Panc1 (cell line): ENCODE measurements at regions not wholly inside any gene's neighbourhood (a gene's known extent, or its start where the extent isn't known, plus 50 kb on each side); places are given as distances from the start of the nearest gene placed in this dataset.

Experiments
- ATAC-seq: fragments of 200-7000 bp; cut with Tn5 transposase; 2 replicates; pipeline ENCODE4 v1.9.1; 2020; ENCODE audit warnings: mild to moderate bottlenecking, moderate library complexity
- BruUV-seq: library from RNA; stranded (reverse); fragments of 400-500 nt; replicated peaks from 2 replicates; lab custom pipeline; 2021; lab: Mats Ljungman, UMichigan
- CTCF ChIA-PET: fragments of 300-600 bp; sonication (Branson Sonifier 250); formaldehyde crosslinking; loops from one replicate; lab custom pipeline; 2022; ENCODE audit warnings: antibody characterized with exemption; lab: Charles Lee
- POLR2A ChIA-PET: fragments of 300-600 bp; sonication (Branson Sonifier 250); formaldehyde crosslinking; loops from one replicate; lab custom pipeline; 2022; ENCODE audit warnings: antibody characterized with exemption; lab: Charles Lee
- DNase-seq: peaks from one replicate; pipeline ENCODE4 v3.0.0-alpha.2; 2010; ENCODE audit warnings: low read depth, low spot score
- H3K27ac ChIP-seq: 2 replicates; pipeline ENCODE4 v1.5.1; 2011; ENCODE audit warnings: mild to moderate bottlenecking, low read length, inconsistent platforms
- H3K27me3 ChIP-seq: fragments of 200-500 bp; sonication (Bioruptor generic); 2 replicates; pipeline ENCODE4 v1.6.0; 2014; ENCODE audit warnings: low read length, inconsistent platforms; ENCODE audit not compliant: control insufficient read depth, insufficient read depth
- H3K36me3 ChIP-seq: fragments of 200-500 bp; sonication (Bioruptor generic); 2 replicates; pipeline ENCODE4 v1.5.1; 2014; ENCODE audit warnings: inconsistent platforms, mild to moderate bottlenecking, low read length, moderate library complexity; ENCODE audit not compliant: control insufficient read depth, insufficient read depth
- H3K4me1 ChIP-seq: 2 replicates; pipeline ENCODE4 v1.5.1; 2011; ENCODE audit warnings: inconsistent platforms, mild to moderate bottlenecking, low read length, moderate library complexity; ENCODE audit not compliant: control insufficient read depth, insufficient read depth
- H3K4me3 ChIP-seq, 2 experiments: 2 replicates each; pipeline ENCODE4 v1.5.1; 2011 to 2012; ENCODE audit warnings: low read depth in 2 of 2, low read length in 2 of 2, mild to moderate bottlenecking in 2 of 2, inconsistent platforms in 1 of 2, moderate library complexity in 1 of 2
- H3K9me3 ChIP-seq: fragments of 200-500 bp; sonication (Bioruptor generic); 2 replicates; pipeline ENCODE4 v1.5.1; 2014; ENCODE audit warnings: low read depth, mild to moderate bottlenecking, inconsistent platforms, low read length, moderate library complexity; ENCODE audit not compliant: control insufficient read depth, insufficient read depth
- CTCF ChIP-seq: fragments of 450-650 bp; IDR thresholded peaks from 2 replicates; pipeline ENCODE4 v1.5.1; 2017; ENCODE audit warnings: mild to moderate bottlenecking
- POLR2AphosphoS5 ChIP-seq: IDR thresholded peaks from 2 replicates; pipeline ENCODE4 v1.6.1; 2012; ENCODE audit warnings: mild to moderate bottlenecking, low read depth, low read length, moderate library complexity
- SIN3A ChIP-seq: IDR thresholded peaks from 2 replicates; pipeline ENCODE4 v1.6.1; 2012; ENCODE audit warnings: low read depth, mild to moderate bottlenecking, low read length, moderate library complexity, borderline replicate concordance; ENCODE audit not compliant: insufficient read depth
- TCF7L2 ChIP-seq: IDR thresholded peaks from 2 replicates; pipeline ENCODE4 v1.6.1; 2011; ENCODE audit warnings: mild to moderate bottlenecking, low read depth, low read length, inconsistent platforms
- in situ Hi-C: cut with HindIII; loops from 2 replicates; pipeline ENCODE4 v1.10.0; 2016; ENCODE audit warnings: low sequenced_read_pairs, low pct_unique_long_range_greater_than_20kb
- intact Hi-C: fragments of 100-400 bp; cut with micrococcal nuclease; formaldehyde crosslinking; loops from one replicate; pipeline ENCODE4 v1.10.0; 2022; ENCODE audit not compliant: unreplicated experiment
- TF ChIP-seq, protein P1 (sequence below), 2 experiments: IDR thresholded peaks; 2 replicates each; pipeline ENCODE4 v1.6.1; 2011 to 2012; ENCODE audit warnings: low read depth in 2 of 2, control low read depth in 1 of 2, low read length in 1 of 2, mild to moderate bottlenecking in 1 of 2, moderate library complexity in 1 of 2; ENCODE audit not compliant: insufficient read depth in 1 of 2

DNA sequence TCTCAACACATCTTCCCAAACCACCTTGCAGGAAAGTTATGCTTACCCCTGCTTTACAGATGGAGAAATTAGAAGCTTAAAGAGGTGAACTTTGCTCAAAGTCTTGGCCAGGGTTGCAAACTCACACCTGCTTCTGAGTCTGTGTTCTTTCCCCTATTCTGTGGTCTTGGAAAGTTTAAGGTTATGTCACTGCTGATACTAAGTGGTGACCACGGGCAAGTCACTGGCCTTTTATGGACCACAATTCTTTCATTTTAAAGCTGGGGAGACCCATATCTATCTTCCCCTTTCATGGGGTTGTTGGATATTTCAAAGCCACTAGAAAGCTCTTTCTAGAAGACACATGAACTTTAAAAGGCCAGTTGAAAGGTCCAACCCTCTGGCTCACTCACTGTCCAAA lies 95.4 kb upstream of the KLF4 start:
- CTCF ChIA-PET: no interaction called here
- H3K9me3 ChIP-seq: no peaks in the 10 kb centered on the region
- DNase-seq: no peak
- in situ Hi-C loops: no loop called here
- TF ChIP-seq POLR2AphosphoS5 (no peak), SIN3A (no peak), CTCF (no peak), TCF7L2 (no peak)
- TF ChIP-seq, protein P1, sequence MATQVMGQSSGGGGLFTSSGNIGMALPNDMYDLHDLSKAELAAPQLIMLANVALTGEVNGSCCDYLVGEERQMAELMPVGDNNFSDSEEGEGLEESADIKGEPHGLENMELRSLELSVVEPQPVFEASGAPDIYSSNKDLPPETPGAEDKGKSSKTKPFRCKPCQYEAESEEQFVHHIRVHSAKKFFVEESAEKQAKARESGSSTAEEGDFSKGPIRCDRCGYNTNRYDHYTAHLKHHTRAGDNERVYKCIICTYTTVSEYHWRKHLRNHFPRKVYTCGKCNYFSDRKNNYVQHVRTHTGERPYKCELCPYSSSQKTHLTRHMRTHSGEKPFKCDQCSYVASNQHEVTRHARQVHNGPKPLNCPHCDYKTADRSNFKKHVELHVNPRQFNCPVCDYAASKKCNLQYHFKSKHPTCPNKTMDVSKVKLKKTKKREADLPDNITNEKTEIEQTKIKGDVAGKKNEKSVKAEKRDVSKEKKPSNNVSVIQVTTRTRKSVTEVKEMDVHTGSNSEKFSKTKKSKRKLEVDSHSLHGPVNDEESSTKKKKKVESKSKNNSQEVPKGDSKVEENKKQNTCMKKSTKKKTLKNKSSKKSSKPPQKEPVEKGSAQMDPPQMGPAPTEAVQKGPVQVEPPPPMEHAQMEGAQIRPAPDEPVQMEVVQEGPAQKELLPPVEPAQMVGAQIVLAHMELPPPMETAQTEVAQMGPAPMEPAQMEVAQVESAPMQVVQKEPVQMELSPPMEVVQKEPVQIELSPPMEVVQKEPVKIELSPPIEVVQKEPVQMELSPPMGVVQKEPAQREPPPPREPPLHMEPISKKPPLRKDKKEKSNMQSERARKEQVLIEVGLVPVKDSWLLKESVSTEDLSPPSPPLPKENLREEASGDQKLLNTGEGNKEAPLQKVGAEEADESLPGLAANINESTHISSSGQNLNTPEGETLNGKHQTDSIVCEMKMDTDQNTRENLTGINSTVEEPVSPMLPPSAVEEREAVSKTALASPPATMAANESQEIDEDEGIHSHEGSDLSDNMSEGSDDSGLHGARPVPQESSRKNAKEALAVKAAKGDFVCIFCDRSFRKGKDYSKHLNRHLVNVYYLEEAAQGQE (IDR thresholded peaks at IDR 0.05; ENCODE audit: insufficient read depth in 1 of 2, low read depth in 2 of 2, low read length in 1 of 2): no peak
- BruUV-seq: no TSS peak
- H3K36me3 ChIP-seq: no peaks in the 10 kb centered on the region
- H3K4me1 ChIP-seq: no peaks in the 10 kb centered on the region
- no peak for ATAC-seq
- H3K27ac ChIP-seq: no peak overlapping the region
- H3K27me3 ChIP-seq: no peaks in the 10 kb centered on the region
- POLR2A ChIA-PET: no interaction called here
- intact Hi-C loops: no loop called here
- no peak overlapping the region for H3K4me3 ChIP-seq

DNA sequence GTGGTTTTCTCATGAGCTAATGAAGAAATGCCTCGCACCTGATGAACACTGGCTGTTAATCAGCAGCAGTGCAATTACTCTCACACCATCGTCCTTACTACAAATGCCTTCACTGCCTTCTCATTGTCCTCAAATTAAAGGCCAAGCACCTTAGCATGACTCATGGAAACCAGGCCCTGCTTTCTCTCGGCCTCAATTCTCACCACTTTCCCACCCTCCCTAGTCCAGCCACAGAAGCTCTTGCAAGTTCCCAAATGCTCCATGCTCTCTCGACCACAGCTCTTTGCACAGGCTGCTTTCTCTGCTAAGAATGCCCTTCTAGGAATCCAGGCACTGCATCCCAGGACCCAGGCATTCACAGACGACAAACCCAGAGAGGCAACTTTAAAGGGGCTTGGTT lies 94.6 kb upstream of the KLF4 start:
- Histone ChIP-seq H3K4me1 (no peaks in the 10 kb centered on the region), H3K4me3 (no peak overlapping the region), H3K36me3 (no peaks in the 10 kb centered on the region), H3K27ac (no peak overlapping the region), H3K27me3 (no peaks in the 10 kb centered on the region), H3K9me3 (no peaks in the 10 kb centered on the region)
- in situ Hi-C loops (no loop called here), intact Hi-C loops (no loop called here)
- BruUV-seq: no TSS peak
- ChIA-PET CTCF (no interaction called here), POLR2A (no interaction called here)
- ATAC-seq (no peak), DNase-seq (no peak)
- no peak for TF ChIP-seq POLR2AphosphoS5
- TF ChIP-seq TCF7L2: no peak
- TF ChIP-seq SIN3A: no peak
- no peak for TF ChIP-seq CTCF
- TF ChIP-seq, protein P1 (IDR thresholded peaks at IDR 0.05; ENCODE audit: insufficient read depth in 1 of 2, low read depth in 2 of 2, low read length in 1 of 2): no peak
